Fibroblast of lung (primary cell): ENCODE measurements at regions not wholly inside any gene's neighbourhood (a gene's known extent, or its start where the extent isn't known, plus 50 kb on each side); places are given as distances from the start of the nearest gene placed in this dataset.

ENCODE experiments used
- DNase-seq, 2 donors: peaks; one replicate each; pipeline versions ENCODE4 v3.0.0 to v3.0.0-alpha.2; 2010; ENCODE audit warnings: low read depth in 2 of 2
- H2AFZ ChIP-seq: 2 replicates; pipeline ENCODE4 v1.5.1; 2012; ENCODE audit warnings: low read length, control low read depth, inconsistent platforms
- H3K27ac ChIP-seq: 2 replicates; pipeline ENCODE4 v1.5.1; 2011; ENCODE audit warnings: low read length, control low read depth; ENCODE audit not compliant: insufficient read depth
- H3K27me3 ChIP-seq: 2 replicates; pipeline ENCODE4 v1.5.1; 2011; ENCODE audit warnings: mild to moderate bottlenecking, low read length; ENCODE audit not compliant: control insufficient read depth, insufficient read depth
- H3K36me3 ChIP-seq: 2 replicates; pipeline ENCODE4 v1.5.1; 2011; ENCODE audit warnings: low read length; ENCODE audit not compliant: control insufficient read depth, insufficient read depth
- H3K4me1 ChIP-seq: 2 replicates; pipeline ENCODE4 v1.5.1; 2011; ENCODE audit warnings: low read length; ENCODE audit not compliant: control insufficient read depth, insufficient read depth; ENCODE audit errors: extremely low read depth
- H3K4me2 ChIP-seq: 2 replicates; pipeline ENCODE4 v1.5.1; 2011; ENCODE audit warnings: low read length, control low read depth; ENCODE audit not compliant: insufficient read depth; ENCODE audit errors: extremely low read depth
- H3K4me3 ChIP-seq, 4 experiments: fragments of 200-600 bp in 1 of 4; sonication (generic) in 1 of 4; replicated peaks in 1 of 4; 2 replicates each; pipeline ENCODE4 v1.5.1; 2011 to 2016; ENCODE audit warnings: low read length in 4 of 4, low read depth in 3 of 4, mild to moderate bottlenecking in 3 of 4, control low read depth in 2 of 4, inconsistent platforms in 1 of 4, mixed read lengths in 1 of 4; ENCODE audit not compliant: insufficient read depth in 1 of 4; ENCODE audit errors: control extremely low read depth in 1 of 4
- H3K79me2 ChIP-seq: 2 replicates; pipeline ENCODE4 v1.5.1; 2012; ENCODE audit warnings: mild to moderate bottlenecking, low read length, inconsistent platforms; ENCODE audit not compliant: control insufficient read depth, insufficient read depth
- H3K9ac ChIP-seq: 2 replicates; pipeline ENCODE4 v1.5.1; 2011; ENCODE audit warnings: mild to moderate bottlenecking, low read length, control low read depth; ENCODE audit not compliant: insufficient read depth
- H3K9me3 ChIP-seq: 2 replicates; pipeline ENCODE4 v1.5.1; 2012; ENCODE audit warnings: low read depth, low read length; ENCODE audit not compliant: control insufficient read depth, insufficient read depth
- H4K20me1 ChIP-seq: 2 replicates; pipeline ENCODE4 v1.5.1; 2011; ENCODE audit warnings: low read length; ENCODE audit not compliant: control insufficient read depth, insufficient read depth; ENCODE audit errors: extremely low read depth
- EZH2 ChIP-seq: IDR thresholded peaks from 2 replicates; pipeline ENCODE4 v1.5.1; 2012; ENCODE audit warnings: low read length, control low read depth, mild to moderate bottlenecking; ENCODE audit errors: missing control alignments
- TF ChIP-seq, protein P1 (sequence below), 2 donors: IDR thresholded peaks in 1 of 2; conservative IDR thresholded peaks in 1 of 2; 1 replicate in 1 of 2; 2 replicates in 1 of 2; pipeline ENCODE4 v1.5.1; 2011 to 2012; ENCODE audit warnings: low read length in 2 of 2, control low read depth in 1 of 2, inconsistent platforms in 1 of 2, low read depth in 1 of 2, mild to moderate bottlenecking in 1 of 2

DNA sequence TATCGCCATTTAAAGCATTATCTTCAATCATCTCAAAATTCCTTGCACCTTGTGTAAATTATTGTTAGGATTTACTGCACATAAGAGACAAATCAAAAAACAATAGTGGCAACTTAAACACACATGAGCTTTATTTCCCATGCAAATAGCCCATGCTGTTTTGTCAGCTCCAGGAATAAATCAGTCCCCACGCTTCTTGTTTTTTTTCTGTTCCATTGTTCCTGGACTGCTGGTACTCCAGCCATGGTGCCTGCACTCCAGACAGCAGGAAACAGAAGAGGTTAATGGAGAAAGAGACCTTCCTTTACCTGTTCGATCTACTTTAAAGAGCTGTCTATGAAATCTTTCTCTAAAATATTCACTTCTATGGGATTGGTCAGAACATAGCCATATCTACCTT is 1515.7 kb upstream of the TENM3 start:
- no peak for DNase-seq
- Histone ChIP-seq H3K4me2 (no peak overlapping the region), H3K4me1 (no peaks in the 10 kb centered on the region), H3K4me3 (no peak overlapping the region), H3K27ac (no peak overlapping the region), H4K20me1 (no peaks in the 10 kb centered on the region), H3K27me3 (no peaks in the 10 kb centered on the region), H2AFZ (no peak overlapping the region), H3K36me3 (no peaks in the 10 kb centered on the region), H3K79me2 (no peaks in the 10 kb centered on the region), H3K9me3 (no peaks in the 10 kb centered on the region), H3K9ac (no peak overlapping the region)
- TF ChIP-seq EZH2, result no peak
- TF ChIP-seq, protein P1, sequence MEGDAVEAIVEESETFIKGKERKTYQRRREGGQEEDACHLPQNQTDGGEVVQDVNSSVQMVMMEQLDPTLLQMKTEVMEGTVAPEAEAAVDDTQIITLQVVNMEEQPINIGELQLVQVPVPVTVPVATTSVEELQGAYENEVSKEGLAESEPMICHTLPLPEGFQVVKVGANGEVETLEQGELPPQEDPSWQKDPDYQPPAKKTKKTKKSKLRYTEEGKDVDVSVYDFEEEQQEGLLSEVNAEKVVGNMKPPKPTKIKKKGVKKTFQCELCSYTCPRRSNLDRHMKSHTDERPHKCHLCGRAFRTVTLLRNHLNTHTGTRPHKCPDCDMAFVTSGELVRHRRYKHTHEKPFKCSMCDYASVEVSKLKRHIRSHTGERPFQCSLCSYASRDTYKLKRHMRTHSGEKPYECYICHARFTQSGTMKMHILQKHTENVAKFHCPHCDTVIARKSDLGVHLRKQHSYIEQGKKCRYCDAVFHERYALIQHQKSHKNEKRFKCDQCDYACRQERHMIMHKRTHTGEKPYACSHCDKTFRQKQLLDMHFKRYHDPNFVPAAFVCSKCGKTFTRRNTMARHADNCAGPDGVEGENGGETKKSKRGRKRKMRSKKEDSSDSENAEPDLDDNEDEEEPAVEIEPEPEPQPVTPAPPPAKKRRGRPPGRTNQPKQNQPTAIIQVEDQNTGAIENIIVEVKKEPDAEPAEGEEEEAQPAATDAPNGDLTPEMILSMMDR (conservative IDR thresholded peaks at IDR 0.05 in 1 of 2, IDR thresholded peaks at IDR 0.05 in 1 of 2; ENCODE audit: low read depth in 1 of 2, low read length in 2 of 2), result no peak

DNA sequence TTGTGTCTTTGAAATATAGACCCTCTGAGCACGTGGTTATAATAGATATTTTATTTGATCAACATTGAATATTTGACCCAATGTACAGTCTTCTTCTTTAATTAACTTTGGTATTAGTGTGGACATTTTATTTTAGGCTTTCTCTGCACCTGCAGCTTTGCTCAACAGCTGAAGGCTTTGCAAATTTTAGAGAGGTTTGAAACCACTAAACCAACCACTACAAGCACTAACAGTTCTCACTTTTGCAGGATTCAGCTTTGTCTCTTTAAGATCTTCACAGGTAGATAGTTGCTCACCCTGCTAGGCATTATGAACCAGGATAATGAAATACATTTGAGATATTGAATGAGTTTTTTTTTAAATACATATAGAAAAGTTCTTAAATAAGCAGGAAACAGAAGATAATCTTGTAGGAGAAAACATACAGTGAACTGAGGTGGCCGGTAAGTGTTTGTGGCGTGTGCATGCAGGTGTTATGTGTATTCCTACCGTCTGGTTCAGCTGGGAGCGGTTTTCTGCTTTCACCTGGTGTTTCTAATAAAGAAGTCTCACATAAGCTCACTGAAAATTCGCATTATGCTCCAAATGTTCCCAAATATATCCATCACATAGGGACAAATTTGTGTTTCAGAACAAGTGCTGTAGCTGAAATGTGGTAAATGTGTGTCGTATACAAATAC is 1508.3 kb upstream of the TENM3 start:
- Histone ChIP-seq H3K4me2 (no peak overlapping the region), H3K4me3 (no peak overlapping the region), H3K9ac (no peak overlapping the region), H3K9me3 (no peaks in the 10 kb centered on the region), H2AFZ (no peak overlapping the region), H3K4me1 (no peaks in the 10 kb centered on the region), H4K20me1 (no peaks in the 10 kb centered on the region), H3K27ac (no peak overlapping the region), H3K27me3 (no peaks in the 10 kb centered on the region), H3K36me3 (no peaks in the 10 kb centered on the region), H3K79me2 (no peaks in the 10 kb centered on the region)
- no peak for DNase-seq
- TF ChIP-seq EZH2, result no peak
- TF ChIP-seq, protein P1 (conservative IDR thresholded peaks at IDR 0.05 in 1 of 2, IDR thresholded peaks at IDR 0.05 in 1 of 2; ENCODE audit: low read depth in 1 of 2, low read length in 2 of 2), result no peak

GRCh38 chr4:180741703-180742102 is 1501.5 kb upstream of the TENM3 start:
- DNase-seq, result no peak
- Histone ChIP-seq H4K20me1 (no peaks in the 10 kb centered on the region), H3K9me3 (no peaks in the 10 kb centered on the region), H3K4me3 (no peak overlapping the region), H3K9ac (no peak overlapping the region), H2AFZ (no peak overlapping the region), H3K4me2 (no peak overlapping the region), H3K27me3 (no peaks in the 10 kb centered on the region), H3K79me2 (no peaks in the 10 kb centered on the region), H3K27ac (no peak overlapping the region), H3K36me3 (no peaks in the 10 kb centered on the region), H3K4me1 (no peaks in the 10 kb centered on the region)
- no peak for TF ChIP-seq EZH2
- TF ChIP-seq, protein P1 (conservative IDR thresholded peaks at IDR 0.05 in 1 of 2, IDR thresholded peaks at IDR 0.05 in 1 of 2; ENCODE audit: low read depth in 1 of 2, low read length in 2 of 2), result no peak
